ENCODE measurements at regions not wholly inside any gene's neighbourhood (a gene's known extent, or its start where the extent isn't known, plus 50 kb on each side); places are given as distances from the start of the nearest gene placed in this dataset.

GRCh38 chr3:102599819-102600576 lies 165.2 kb downstream of the ZPLD1 start:
- ATAC-seq = no peak
- DNase-seq (ENCODE audit: low spot score) = no peak

- ATAC-seq (no peak), DNase-seq (ENCODE audit: low spot score) (no peak)
Observed at GRCh38 chr3:102605153-102605552, 170.3 kb downstream of the ZPLD1 start.

- ATAC-seq (no peak), DNase-seq (ENCODE audit: low spot score) (no peak)
Observed at GRCh38 chr3:102608875-102609274, 174.1 kb downstream of the ZPLD1 start.

GRCh38 chr3:102614021-102614569 lies 179.3 kb downstream of the ZPLD1 start:
- no peak for DNase-seq (ENCODE audit: low spot score)

GRCh38 chr3:102614585-102614984 lies 179.8 kb downstream of the ZPLD1 start:
- DNase-seq (ENCODE audit: low spot score) (no peak), ATAC-seq (no peak)

More at GRCh38 chr3:102614021-102614569, 179.3 kb downstream of the ZPLD1 start:
- ATAC-seq = no peak

GRCh38 chr3:102617381-102617780 lies 182.6 kb downstream of the ZPLD1 start:
- no peak for ATAC-seq
- DNase-seq (ENCODE audit: low spot score) = no peak

- ATAC-seq = no peak
- DNase-seq (ENCODE audit: low spot score) = no peak
Observed at GRCh38 chr3:102619361-102619760, 184.5 kb downstream of the ZPLD1 start.

GRCh38 chr3:102629943-102630342 lies 195.1 kb downstream of the ZPLD1 start:
- no peak for DNase-seq (ENCODE audit: low spot score)
- ATAC-seq = no peak

- DNase-seq (ENCODE audit: low spot score) = no peak
- ATAC-seq = no peak
Observed at GRCh38 chr3:102630531-102630930, 195.7 kb downstream of the ZPLD1 start.

GRCh38 chr3:102643546-102643945 lies 208.7 kb downstream of the ZPLD1 start:
- ATAC-seq (no peak), DNase-seq (ENCODE audit: low spot score) (no peak)

GRCh38 chr3:102646557-102646956 lies 211.7 kb downstream of the ZPLD1 start:
- DNase-seq (ENCODE audit: low spot score) (no peak), ATAC-seq (no peak)

- ATAC-seq = peak; percentile 42
- no peak for DNase-seq (ENCODE audit: low spot score)
Observed at GRCh38 chr3:102660653-102661052, 225.8 kb downstream of the ZPLD1 start.

GRCh38 chr3:102661707-102662497 lies 227.1 kb downstream of the ZPLD1 start:
- DNase-seq (ENCODE audit: low spot score) (no peak), ATAC-seq (peak; percentile 72)

- DNase-seq (ENCODE audit: low spot score) (no peak), ATAC-seq (no peak)
Observed at GRCh38 chr3:102662498-102662772, 227.6 kb downstream of the ZPLD1 start.

GRCh38 chr3:102664126-102664525 lies 229.3 kb downstream of the ZPLD1 start:
- DNase-seq (ENCODE audit: low spot score) = no peak
- ATAC-seq = no peak

GRCh38 chr3:102665183-102665582 lies 230.4 kb downstream of the ZPLD1 start:
- DNase-seq (ENCODE audit: low spot score) (no peak), ATAC-seq (no peak)

GRCh38 chr3:102668247-102668646 lies 233.4 kb downstream of the ZPLD1 start:
- DNase-seq (ENCODE audit: low spot score) (no peak), ATAC-seq (no peak)

- DNase-seq (ENCODE audit: low spot score) (peak; percentile 73), ATAC-seq (peak; percentile 80)
Observed at GRCh38 chr3:102670986-102671385, 236.2 kb downstream of the ZPLD1 start.

GRCh38 chr3:102672305-102672704 lies 237.5 kb downstream of the ZPLD1 start:
- DNase-seq (ENCODE audit: low spot score) (no peak), ATAC-seq (no peak)

GRCh38 chr3:102673271-102674115 lies 238.7 kb downstream of the ZPLD1 start:
- DNase-seq (ENCODE audit: low spot score) (peak; percentile 83), ATAC-seq (peak; percentile 92)

GRCh38 chr3:102674284-102674683 lies 239.5 kb downstream of the ZPLD1 start:
- ATAC-seq (peak; percentile 33), DNase-seq (ENCODE audit: low spot score) (no peak)

Data from left lobe of liver (tissue), 2 donors.